AG04450 (cell line): ENCODE measurements at regions not wholly inside any gene's neighbourhood (a gene's known extent, or its start where the extent isn't known, plus 50 kb on each side); places are given as distances from the start of the nearest gene placed in this dataset.

ENCODE experiments used
- CTCF ChIA-PET: fragments of 300-600, 350-600 bp; formaldehyde crosslinking; extraction: SDS; loops from one replicate; lab custom pipeline; 2022; ENCODE audit warnings: antibody characterized with exemption, inconsistent platforms; lab: Charles Lee
- POLR2A ChIA-PET: fragments of 350-600 bp; formaldehyde crosslinking; extraction: SDS; loops from one replicate; lab custom pipeline; 2021; ENCODE audit warnings: antibody characterized with exemption, inconsistent platforms; lab: Yijun Ruan, JAX
- DNase-seq: peaks from one replicate; pipeline ENCODE4 v3.0.0-alpha.2; 2011; ENCODE audit warnings: low read depth, low spot score
- H3K27ac ChIP-seq: one replicate; pipeline ENCODE4 v1.5.1; 2012; ENCODE audit warnings: low read depth, low read length, control low read depth
- H3K27me3 ChIP-seq: one replicate; pipeline ENCODE4 v1.6.0; 2012; ENCODE audit warnings: low read length; ENCODE audit not compliant: control insufficient read depth, insufficient read depth
- H3K4me3 ChIP-seq: 2 replicates; pipeline ENCODE4 v1.5.1; 2011; ENCODE audit warnings: mild to moderate bottlenecking, low read depth, low read length, control low read depth
- H3K9me3 ChIP-seq: 2 replicates; pipeline ENCODE4 v1.5.1; 2012; ENCODE audit warnings: low read length; ENCODE audit not compliant: control insufficient read depth, insufficient read depth
- CTCF ChIP-seq: IDR thresholded peaks from 2 replicates; pipeline ENCODE4 v1.5.1; 2011; ENCODE audit warnings: low read depth, low read length, control low read depth, inconsistent platforms

- ChIA-PET POLR2A (no interaction called here), CTCF (no interaction called here)
- TF ChIP-seq CTCF, result peak; percentile 56
- Histone ChIP-seq H3K27me3 (no peaks in the 10 kb centered on the region), H3K9me3 (no peaks in the 10 kb centered on the region), H3K27ac (no peak overlapping the region), H3K4me3 (no peak overlapping the region)
- no peak for DNase-seq
These were observed 56.0 kb upstream of the FAM174A start for GRCh38 chr5:100479079-100479688.

DNA sequence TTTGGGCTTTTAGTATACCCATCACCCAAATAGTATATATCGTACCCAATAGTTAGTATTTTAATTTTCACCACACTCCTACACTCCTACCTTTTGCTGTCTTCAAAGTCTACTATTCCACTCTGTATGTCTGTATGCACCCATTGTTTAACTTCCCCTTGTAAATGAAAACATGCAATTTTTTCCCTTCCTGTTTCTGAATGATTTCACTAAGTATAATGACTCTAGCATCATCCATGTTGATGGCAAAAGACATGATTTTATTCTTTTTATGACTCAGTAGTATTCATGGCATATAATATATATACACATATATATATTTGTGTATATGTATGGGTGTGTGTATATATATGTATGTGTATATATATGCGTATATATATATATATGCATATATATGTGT lies 63.1 kb upstream of the FAM174A start:
- Histone ChIP-seq H3K4me3 (no peak overlapping the region), H3K27me3 (no peaks in the 10 kb centered on the region), H3K27ac (no peak overlapping the region), H3K9me3 (no peaks in the 10 kb centered on the region)
- POLR2A ChIA-PET, result no interaction called here
- TF ChIP-seq CTCF, result no peak
- no peak for DNase-seq
- CTCF ChIA-PET, result no interaction called here

GRCh38 chr5:100469767-100470166 lies 65.4 kb upstream of the FAM174A start:
- no peak overlapping the region for H3K4me3 ChIP-seq
- H3K9me3 ChIP-seq, result no peaks in the 10 kb centered on the region
- no peak overlapping the region for H3K27ac ChIP-seq
- ChIA-PET CTCF (no interaction called here), POLR2A (no interaction called here)
- H3K27me3 ChIP-seq, result no peaks in the 10 kb centered on the region
- no peak for DNase-seq
- no peak for TF ChIP-seq CTCF

- ChIA-PET CTCF (interaction anchor here (1.2 kb wide), 1 partner anchor 88 kb away, joined by 4 read pairs; no protein-coding TSS in a partner anchor), POLR2A (no interaction called here)
- no peaks in the 10 kb centered on the region for H3K9me3 ChIP-seq
- H3K27ac ChIP-seq, result no peak overlapping the region
- no peak for TF ChIP-seq CTCF
- no peak overlapping the region for H3K4me3 ChIP-seq
- peak; percentile 7 for DNase-seq
- no peaks in the 10 kb centered on the region for H3K27me3 ChIP-seq
These were observed 70.8 kb upstream of the FAM174A start for GRCh38 chr5:100464418-100464817.

- Histone ChIP-seq H3K27ac (no peak overlapping the region), H3K4me3 (no peak overlapping the region), H3K9me3 (no peaks in the 10 kb centered on the region), H3K27me3 (no peaks in the 10 kb centered on the region)
- no peak for TF ChIP-seq CTCF
- DNase-seq, result no peak
- ChIA-PET POLR2A (no interaction called here), CTCF (no interaction called here)
These were observed 78.6 kb upstream of the FAM174A start for GRCh38 chr5:100456615-100457014.
